Calu3 (cell line): ENCODE measurements at regions not wholly inside any gene's neighbourhood (a gene's known extent, or its start where the extent isn't known, plus 50 kb on each side); places are given as distances from the start of the nearest gene placed in this dataset.

Experiments used
- BruUV-seq: library from RNA; stranded (reverse); fragments of 400-500 nt; replicated peaks from 2 replicates; lab custom pipeline; 2021; lab: Mats Ljungman, UMichigan
- CTCF ChIA-PET: fragments of 300-600 bp; sonication (Branson Sonifier 250); formaldehyde crosslinking; loops from one replicate; lab custom pipeline; 2022; ENCODE audit warnings: antibody characterized with exemption; lab: Charles Lee
- DNase-seq: peaks from one replicate; pipeline ENCODE4 v3.0.0; 2022
- H3K27ac Mint-ChIP-seq: one replicate; pipeline ENCODE4 v1.8.0; 2022; ENCODE audit warnings: mixed read lengths; ENCODE audit not compliant: unreplicated experiment
- H3K27me3 Mint-ChIP-seq: one replicate; pipeline ENCODE4 v1.8.0; 2022; ENCODE audit warnings: mixed read lengths; ENCODE audit not compliant: unreplicated experiment
- H3K36me3 Mint-ChIP-seq: one replicate; pipeline ENCODE4 v1.8.0; 2022; ENCODE audit warnings: mild to moderate bottlenecking, moderate library complexity, mixed read lengths; ENCODE audit not compliant: insufficient read depth, unreplicated experiment
- H3K4me1 Mint-ChIP-seq: one replicate; pipeline ENCODE4 v1.8.0; 2022; ENCODE audit warnings: mild to moderate bottlenecking, low read depth, mixed read lengths; ENCODE audit not compliant: unreplicated experiment
- H3K4me3 Mint-ChIP-seq: one replicate; pipeline ENCODE4 v1.8.0; 2022; ENCODE audit warnings: mild to moderate bottlenecking, low read depth, moderate library complexity, mixed read lengths; ENCODE audit not compliant: unreplicated experiment
- H3K9me3 Mint-ChIP-seq: one replicate; pipeline ENCODE4 v1.8.0; 2022; ENCODE audit warnings: low read depth, mixed read lengths; ENCODE audit not compliant: unreplicated experiment
- intact Hi-C: fragments of 100-400 bp; cut with micrococcal nuclease; formaldehyde crosslinking; loops from one replicate; pipeline ENCODE4 v1.10.0; 2022; ENCODE audit not compliant: unreplicated experiment
- microRNA-seq: library from miRNA; unstranded; fragments of <30 nt; microRNA quantifications from one replicate; pipeline ENCODE4 v1.2.0, GENCODE V29; 2022
- TF ChIP-seq, protein P1 (sequence below): fragments of 200-600 bp; IDR thresholded peaks from one replicate; pipeline ENCODE4 v1.8.0; 2022; ENCODE audit warnings: antibody characterized with exemption; ENCODE audit not compliant: unreplicated experiment

DNA sequence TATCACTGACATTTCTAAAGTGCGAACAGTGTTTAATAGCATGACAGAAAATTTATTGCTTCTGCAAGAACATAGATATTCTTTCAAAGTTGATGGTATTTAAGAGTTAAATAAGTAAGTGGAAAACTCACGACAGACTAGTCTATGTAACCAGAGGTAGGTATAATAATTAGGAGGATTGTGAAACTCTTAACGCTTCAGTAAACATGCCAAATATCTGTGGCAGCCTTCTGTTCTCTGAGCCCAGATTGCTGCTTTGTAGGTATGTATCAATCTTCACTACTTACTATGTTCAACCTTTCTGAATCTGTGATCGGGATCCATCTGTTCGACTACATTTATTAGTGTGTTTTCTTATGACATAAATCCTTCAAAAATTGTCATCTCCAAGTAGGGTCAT lies 53.6 kb upstream of the SPANXB1 start:
- BruUV-seq: no TSS peak
- Mint-ChIP-seq H3K4me3 (no peak overlapping the region), H3K27me3 (no peaks in the 10 kb centered on the region), H3K4me1 (no peaks in the 10 kb centered on the region), H3K9me3 (peaks cover 2% of the 10 kb centered on the region), H3K36me3 (no peaks in the 10 kb centered on the region), H3K27ac (no peak overlapping the region)
- TF ChIP-seq, protein P1, sequence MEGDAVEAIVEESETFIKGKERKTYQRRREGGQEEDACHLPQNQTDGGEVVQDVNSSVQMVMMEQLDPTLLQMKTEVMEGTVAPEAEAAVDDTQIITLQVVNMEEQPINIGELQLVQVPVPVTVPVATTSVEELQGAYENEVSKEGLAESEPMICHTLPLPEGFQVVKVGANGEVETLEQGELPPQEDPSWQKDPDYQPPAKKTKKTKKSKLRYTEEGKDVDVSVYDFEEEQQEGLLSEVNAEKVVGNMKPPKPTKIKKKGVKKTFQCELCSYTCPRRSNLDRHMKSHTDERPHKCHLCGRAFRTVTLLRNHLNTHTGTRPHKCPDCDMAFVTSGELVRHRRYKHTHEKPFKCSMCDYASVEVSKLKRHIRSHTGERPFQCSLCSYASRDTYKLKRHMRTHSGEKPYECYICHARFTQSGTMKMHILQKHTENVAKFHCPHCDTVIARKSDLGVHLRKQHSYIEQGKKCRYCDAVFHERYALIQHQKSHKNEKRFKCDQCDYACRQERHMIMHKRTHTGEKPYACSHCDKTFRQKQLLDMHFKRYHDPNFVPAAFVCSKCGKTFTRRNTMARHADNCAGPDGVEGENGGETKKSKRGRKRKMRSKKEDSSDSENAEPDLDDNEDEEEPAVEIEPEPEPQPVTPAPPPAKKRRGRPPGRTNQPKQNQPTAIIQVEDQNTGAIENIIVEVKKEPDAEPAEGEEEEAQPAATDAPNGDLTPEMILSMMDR: no peak
- DNase-seq: no peak
- intact Hi-C loops: no loop called here
- CTCF ChIA-PET: no interaction called here

DNA sequence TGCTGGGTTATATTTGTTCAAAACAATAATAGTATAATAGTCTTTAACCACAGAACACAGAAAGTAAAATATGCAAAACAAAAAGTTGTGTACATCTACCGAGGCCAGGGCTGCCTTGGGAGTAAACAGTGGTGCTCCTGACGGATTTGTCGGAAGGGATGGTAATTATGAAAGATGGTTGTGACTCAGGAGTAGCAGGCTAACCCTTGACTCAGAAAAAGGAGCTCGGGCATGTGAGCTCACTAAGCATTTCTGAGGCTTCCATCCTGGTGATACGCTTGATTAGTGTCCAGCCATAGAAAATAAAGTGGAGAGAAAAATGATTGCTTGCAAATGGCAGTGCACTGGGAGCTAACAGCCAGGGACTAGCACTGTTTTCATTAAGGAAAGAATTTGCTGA lies 53.2 kb upstream of the SPANXB1 start:
- H3K4me3 Mint-ChIP-seq: no peak overlapping the region
- no TSS peak for BruUV-seq
- peaks cover 2% of the 10 kb centered on the region for H3K9me3 Mint-ChIP-seq
- CTCF ChIA-PET: no interaction called here
- no peak for DNase-seq
- TF ChIP-seq, protein P1: no peak
- no peaks in the 10 kb centered on the region for H3K27me3 Mint-ChIP-seq
- intact Hi-C loops: no loop called here
- H3K36me3 Mint-ChIP-seq: no peaks in the 10 kb centered on the region
- H3K27ac Mint-ChIP-seq: no peak overlapping the region
- H3K4me1 Mint-ChIP-seq: no peaks in the 10 kb centered on the region

Small RNA genes in the stretch of these regions (microRNA-seq; reads per million reads assigned to microRNA genes)
- gene MIR320D2: 1.4 reads per million
